Stimulated activated CD4-positive, alpha-beta T cell treated with anti-CD3 and anti-CD28 coated beads, Interleukin-2, amount 100 ng/mL, for 48 hours (primary cell): ENCODE measurements at regions not wholly inside any gene's neighbourhood (a gene's known extent, or its start where the extent isn't known, plus 50 kb on each side); places are given as distances from the start of the nearest gene placed in this dataset.

ENCODE experiments used
- DNase-seq, 2 donors: peaks; one replicate each; pipeline ENCODE4 v3.0.0-alpha.2; 2020

DNA sequence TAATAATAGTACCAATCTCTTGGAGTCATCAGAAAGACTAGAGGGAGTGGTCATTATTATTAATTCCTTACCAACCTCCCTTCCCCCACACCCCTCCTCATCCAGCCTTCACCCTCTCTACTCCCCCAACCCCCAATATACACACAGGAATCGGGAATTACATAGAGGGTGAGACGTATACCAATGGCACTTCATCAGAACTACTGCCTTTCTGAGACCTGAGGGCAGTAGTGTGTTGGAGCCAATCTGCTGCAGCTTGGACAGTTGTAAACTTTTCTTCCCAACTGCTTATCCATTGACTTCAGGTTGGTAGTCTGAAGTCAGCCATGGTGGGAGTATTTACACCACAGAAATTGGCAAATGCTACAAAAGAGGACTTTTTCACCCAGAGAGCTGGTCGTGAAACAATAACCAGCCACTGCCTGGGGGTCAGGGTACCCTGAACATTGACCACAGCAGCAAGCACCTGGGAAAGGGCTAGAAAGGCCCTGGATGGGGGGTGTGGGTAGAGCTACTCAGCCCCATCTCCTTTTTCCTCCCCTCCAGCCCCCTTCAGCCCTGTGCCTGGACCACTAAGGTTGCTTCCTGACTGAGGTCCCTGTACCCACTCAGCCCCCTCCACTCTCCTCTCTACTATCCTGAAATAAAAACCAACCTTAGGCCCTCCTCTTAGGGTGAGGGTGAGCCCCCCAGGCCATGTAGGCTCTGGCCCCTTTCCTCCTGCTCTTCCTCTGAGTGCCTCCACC is 161.5 kb downstream of the MRPL14 start:
- DNase-seq: no peak

DNA sequence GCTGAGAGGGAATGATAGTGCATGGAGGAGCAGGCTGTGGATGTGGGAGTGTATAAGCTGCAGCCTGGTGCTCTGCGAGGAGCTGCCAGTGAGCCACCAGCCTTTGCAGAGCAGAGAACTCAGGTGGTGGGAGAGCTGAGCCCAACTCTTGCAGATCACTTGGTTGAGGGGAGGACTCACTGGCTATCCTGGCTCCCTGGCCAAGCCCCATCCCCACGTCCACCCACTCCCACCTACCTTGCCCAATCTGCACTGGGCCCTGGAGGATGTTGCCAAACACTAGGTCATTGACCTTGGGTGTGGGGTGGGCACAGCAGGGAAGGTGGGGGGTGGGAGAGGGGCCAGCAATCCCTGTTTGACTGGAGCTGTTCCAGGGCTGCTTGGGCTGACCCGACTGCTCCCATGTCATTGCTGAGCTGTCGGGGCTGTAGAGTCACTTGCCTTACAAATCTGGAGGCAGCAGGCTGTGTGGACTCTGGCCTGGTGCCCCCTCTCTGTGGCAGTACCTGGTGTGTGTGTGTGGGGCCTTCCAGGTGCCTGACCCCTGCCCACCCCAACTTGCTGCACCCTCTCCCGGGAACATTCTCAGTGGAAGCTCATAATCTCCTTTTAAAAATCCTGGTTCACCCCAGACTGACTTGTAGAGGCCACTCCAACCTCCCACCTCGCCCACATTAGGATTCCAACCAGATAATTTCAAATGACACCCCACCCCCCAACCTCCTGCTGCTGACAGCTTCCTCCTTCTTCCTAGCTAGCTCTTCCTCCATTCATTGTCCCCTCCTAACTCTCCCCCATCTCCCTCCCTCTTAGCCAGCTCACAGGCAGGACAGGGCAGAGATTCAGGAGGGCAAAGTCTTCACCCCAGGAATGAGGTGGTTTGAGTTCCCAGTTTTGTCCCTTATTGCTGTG is 162.3 kb downstream of the MRPL14 start:
- DNase-seq: no peak

DNA sequence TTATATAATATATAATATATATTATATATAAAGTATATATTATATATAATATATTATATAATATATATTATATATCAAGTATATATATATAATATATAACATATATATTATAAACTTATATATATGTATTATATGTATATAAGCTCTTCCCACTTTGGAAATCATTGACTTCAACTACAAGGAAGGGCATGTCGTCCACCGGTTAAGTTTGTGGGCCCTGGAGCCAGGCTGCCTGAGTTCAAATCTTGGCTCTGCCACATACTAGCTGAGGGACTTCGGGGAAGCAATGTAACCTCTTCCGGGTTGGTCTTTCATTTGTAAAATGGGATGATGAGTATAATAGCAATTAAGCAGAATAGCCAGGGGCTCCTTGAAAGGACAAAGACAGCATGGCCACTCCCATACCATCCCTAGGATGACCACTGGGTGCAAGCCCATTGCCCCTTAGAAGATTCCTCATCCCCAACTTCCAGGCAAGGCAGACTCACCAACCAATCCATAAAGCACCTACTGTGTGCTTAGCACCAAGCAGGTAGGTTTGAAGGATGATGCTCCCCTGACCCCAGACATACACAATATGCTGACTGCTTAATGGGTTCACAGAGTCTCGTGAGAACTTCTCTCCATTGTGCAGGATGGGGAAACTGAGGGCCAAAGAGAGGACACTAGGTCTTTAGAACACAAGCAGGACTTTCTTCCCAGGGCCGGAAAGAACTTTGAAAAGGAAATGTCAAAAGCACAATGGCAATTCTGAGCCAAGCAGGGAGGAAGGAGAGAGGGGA is 163.2 kb downstream of the MRPL14 start:
- DNase-seq: no peak

DNA sequence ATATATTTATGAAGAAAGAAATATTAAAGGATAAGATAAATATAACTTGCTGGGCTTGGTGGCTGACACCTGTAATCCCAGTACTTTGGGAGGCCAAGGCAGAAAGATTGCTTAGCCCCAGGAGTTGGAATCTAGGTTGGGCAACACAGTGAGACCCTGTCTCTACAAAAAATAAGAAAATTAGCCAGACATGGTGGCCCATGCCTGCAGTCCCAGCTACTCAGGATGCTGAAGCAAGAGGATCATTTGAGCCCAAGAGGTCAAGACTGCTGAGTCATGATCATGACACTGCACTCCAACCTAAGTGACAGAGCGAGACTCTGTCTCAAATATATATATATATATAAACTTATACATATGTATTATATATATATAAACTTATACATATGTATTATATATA is 164.0 kb downstream of the MRPL14 start:
- DNase-seq: no peak

- DNase-seq: no peak
Measured at GRCh38 chr6:43962458-43962857, 164.8 kb downstream of the MRPL14 start.

- no peak for DNase-seq
Measured at GRCh38 chr6:43957273-43957672, 170.0 kb downstream of the MRPL14 start.

DNA sequence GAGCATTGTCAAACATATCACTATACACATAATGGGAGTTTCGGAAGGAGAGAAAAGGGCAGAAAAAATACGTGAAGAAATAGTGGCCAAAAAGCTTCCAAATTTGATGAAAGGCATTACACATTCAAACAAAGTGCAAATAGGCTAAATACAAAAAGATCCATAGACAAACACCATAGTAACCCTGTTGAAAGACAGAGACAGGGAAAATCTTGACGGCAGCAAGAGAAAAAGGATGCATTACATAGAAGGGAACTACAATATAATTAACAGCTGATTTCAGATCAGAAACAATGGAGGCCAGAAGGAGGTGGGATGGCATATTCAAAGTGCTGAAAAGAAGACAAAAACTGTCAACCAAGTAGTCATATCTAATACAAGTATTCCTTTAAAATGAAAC is 170.8 kb downstream of the MRPL14 start:
- no peak for DNase-seq

GRCh38 chr6:43954311-43955131 is 172.7 kb downstream of the MRPL14 start:
- DNase-seq: no peak

- DNase-seq: no peak
Measured at GRCh38 chr6:43953794-43954310, 173.4 kb downstream of the MRPL14 start.

GRCh38 chr6:43953256-43953655 is 174.0 kb downstream of the MRPL14 start:
- no peak for DNase-seq

- DNase-seq: no peak
Measured at GRCh38 chr6:43952746-43953145, 174.5 kb downstream of the MRPL14 start.

GRCh38 chr6:43951756-43952675 is 175.2 kb downstream of the MRPL14 start:
- no peak for DNase-seq

DNA sequence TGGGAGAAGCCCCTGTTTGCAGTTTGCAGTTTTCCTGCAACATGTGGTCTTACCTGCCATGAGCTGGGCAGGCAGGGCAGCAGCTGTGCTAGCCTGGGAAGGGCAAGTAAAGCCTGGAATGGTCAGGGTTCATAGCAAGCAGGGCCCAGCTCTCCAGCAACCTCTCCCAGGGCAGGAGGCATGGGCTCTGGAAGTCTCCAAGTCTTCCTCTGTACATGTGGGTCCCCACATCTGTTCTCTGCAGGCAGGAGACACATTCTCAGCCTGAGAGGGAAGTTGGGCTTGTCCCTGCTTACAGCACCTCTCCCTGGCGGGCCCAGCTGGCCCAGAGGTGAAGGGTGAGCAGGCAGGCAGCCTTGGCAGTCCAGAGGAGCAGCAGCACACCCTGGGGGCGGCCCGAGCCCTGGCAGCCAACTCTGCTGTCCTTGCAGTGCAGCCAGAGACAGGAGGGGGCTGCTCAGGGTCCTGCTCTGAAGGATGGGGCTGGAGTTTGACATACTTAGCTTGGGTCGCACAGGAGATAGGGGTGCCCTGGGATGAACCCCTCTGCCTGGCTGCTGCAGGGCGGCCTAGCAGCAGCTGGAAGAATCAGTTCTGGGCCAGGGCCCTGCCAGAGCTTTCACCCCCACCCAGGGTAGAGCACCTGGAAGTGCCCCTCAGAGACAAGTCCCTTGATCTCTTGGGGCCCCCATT is 176.0 kb downstream of the MRPL14 start:
- DNase-seq: no peak

- no peak for DNase-seq
Measured at GRCh38 chr6:43950731-43951062, 176.6 kb downstream of the MRPL14 start.

- DNase-seq: no peak
Measured at GRCh38 chr6:43950051-43950605, 177.1 kb downstream of the MRPL14 start.

GRCh38 chr6:43949551-43949991 is 177.7 kb downstream of the MRPL14 start:
- no peak for DNase-seq

DNA sequence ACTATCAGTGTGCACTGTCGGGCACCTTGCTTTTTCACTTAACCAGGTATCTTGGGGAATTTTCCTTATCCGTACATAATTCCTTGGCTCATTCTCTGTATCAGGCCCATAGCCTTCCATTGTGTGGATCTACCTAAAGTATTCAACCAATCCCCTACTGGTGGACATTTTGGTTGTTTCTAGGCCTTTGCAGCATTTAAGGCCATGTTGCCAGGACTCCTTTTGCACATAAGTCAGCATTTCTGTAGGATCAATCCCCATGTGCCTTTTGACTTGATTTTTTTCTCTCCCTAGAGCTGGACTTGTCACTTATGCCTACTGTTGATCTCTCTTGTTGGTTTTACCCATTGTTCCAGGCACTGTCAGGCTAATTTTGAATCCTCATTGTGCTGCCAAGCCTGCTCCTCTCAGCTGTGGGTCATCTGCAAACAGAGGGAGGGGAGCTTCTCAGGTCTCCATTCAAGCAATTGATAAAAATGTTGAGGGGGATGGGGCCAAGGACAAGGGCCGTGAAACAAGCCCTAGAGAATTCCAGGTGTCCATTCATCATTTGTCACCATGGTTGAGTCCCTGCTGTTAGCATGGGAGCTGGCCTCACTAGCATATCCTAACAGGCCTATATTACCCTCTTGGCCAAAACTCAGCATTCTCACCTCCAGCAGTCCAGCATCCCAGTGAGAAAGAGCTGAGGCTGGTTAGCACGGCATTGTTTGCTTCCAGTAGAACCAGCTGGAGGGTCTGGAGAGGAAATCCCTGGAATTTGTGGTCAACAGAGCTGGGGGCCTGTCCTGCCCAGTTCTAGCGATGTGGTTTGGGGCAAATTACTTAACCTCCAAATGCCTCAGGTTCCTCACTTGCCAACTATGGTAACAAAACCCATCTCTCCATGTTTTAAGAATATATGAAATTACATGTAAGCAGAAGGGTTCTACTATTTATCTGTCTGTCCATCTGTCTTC is 178.4 kb downstream of the MRPL14 start:
- DNase-seq: no peak

DNA sequence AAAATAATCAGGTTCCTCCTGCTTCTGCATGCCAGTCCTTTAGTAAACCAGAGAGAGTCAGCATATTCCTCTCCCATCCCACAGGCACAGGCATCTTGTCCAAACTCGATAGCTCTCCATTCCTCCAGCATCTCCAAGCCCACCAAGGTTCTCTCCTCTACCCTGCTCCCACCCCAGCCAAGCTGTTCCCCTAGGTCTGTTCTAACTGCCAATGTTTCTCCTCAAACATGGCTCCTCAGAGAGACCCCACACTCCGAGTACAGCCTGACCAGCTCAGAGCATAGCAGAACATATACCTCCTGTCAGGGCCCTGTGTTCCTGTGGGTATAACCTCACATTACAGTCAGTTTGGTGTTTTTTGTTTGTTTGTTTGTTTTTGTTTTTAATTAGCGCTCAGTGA is 177.8 kb downstream of the VEGFA start:
- no peak for DNase-seq
